Natural killer cell (primary cell): ENCODE measurements at regions not wholly inside any gene's neighbourhood (a gene's known extent, or its start where the extent isn't known, plus 50 kb on each side); places are given as distances from the start of the nearest gene placed in this dataset.

Source experiments
- ATAC-seq, 3 donors: fragments of 150-1000 bp in 2 of 3; fragments of 200-7000 bp in 1 of 3; cut with Tn5 transposase; 1 replicate in 1 of 3; 2 replicates in 2 of 3; pipeline ENCODE4 v1.10.0; 2021; ENCODE audit warnings: mild to moderate bottlenecking in 2 of 3, moderate library complexity in 2 of 3
- DNase-seq, 2 donors: peaks; one replicate each; pipeline versions ENCODE4 v3.0.0 to v3.0.0-alpha.2; 2013 to 2021; ENCODE audit warnings: mixed read lengths in 1 of 2
- H3K27ac ChIP-seq: one replicate; pipeline ENCODE4 v1.5.1; 2013; ENCODE audit warnings: mild to moderate bottlenecking, low read length
- H3K27me3 ChIP-seq: one replicate; pipeline ENCODE4 v1.6.1; 2013; ENCODE audit warnings: low read length; ENCODE audit not compliant: control insufficient read depth, insufficient read depth
- H3K36me3 ChIP-seq: one replicate; pipeline ENCODE4 v1.6.1; 2013; ENCODE audit warnings: low read length; ENCODE audit not compliant: control insufficient read depth, insufficient read depth
- H3K4me1 ChIP-seq: one replicate; pipeline ENCODE4 v1.6.1; 2013; ENCODE audit warnings: low read length; ENCODE audit not compliant: control insufficient read depth, insufficient read depth
- H3K4me3 ChIP-seq: one replicate; pipeline ENCODE4 v1.5.1; 2013; ENCODE audit warnings: low read length
- H3K9me3 ChIP-seq: one replicate; pipeline ENCODE4 v1.6.1; 2013; ENCODE audit warnings: low read length; ENCODE audit not compliant: control insufficient read depth, insufficient read depth
- H3K27ac Mint-ChIP-seq, 2 donors: one replicate each; pipeline ENCODE4 v1.8.0; 2022; ENCODE audit warnings: mild to moderate bottlenecking in 2 of 2, mixed read lengths in 2 of 2, moderate library complexity in 1 of 2
- H3K27me3 Mint-ChIP-seq, 2 donors: one replicate each; pipeline ENCODE4 v1.8.0; 2022; ENCODE audit warnings: low read depth in 2 of 2, mixed read lengths in 2 of 2
- H3K36me3 Mint-ChIP-seq: one replicate; pipeline ENCODE4 v1.8.0; 2022; ENCODE audit warnings: mixed read lengths
- H3K4me1 Mint-ChIP-seq, 2 donors: one replicate each; pipeline ENCODE4 v1.8.0; 2022; ENCODE audit warnings: mixed read lengths in 2 of 2
- H3K4me3 Mint-ChIP-seq: one replicate; pipeline ENCODE4 v1.8.0; 2022; ENCODE audit warnings: mild to moderate bottlenecking, moderate library complexity, mixed read lengths
- H3K9me3 Mint-ChIP-seq, 2 donors: one replicate each; pipeline ENCODE4 v1.8.0; 2022; ENCODE audit warnings: mixed read lengths in 2 of 2
- CTCF ChIP-seq: fragments of 200-600 bp; IDR thresholded peaks from one replicate; pipeline ENCODE4 v1.8.0; 2022; ENCODE audit warnings: antibody characterized with exemption
- WGBS: methylation state at CpG from one replicate; pipeline ENCODE4 v1.1.7; 2013; ENCODE audit warnings: missing lambda C conversion rate; ENCODE audit not compliant: insufficient coverage; 5-methylcytosine and 5-hydroxymethylcytosine counted together
- intact Hi-C: fragments of 100-400 bp; cut with micrococcal nuclease; formaldehyde crosslinking; loops from one replicate; pipeline ENCODE4 v1.14.2; 2022

- no peaks in the 10 kb centered on the region for H3K36me3 ChIP-seq
- Mint-ChIP-seq H3K36me3 (peaks cover 19% of the 10 kb centered on the region), H3K4me1 (no peaks in the 10 kb centered on the region), H3K27ac (no peak overlapping the region), H3K4me3 (no peak overlapping the region), H3K9me3 (peaks cover 0 to 17% of the 10 kb centered on the region in 2 donors), H3K27me3 (peaks cover 0 to 6% of the 10 kb centered on the region in 2 donors)
- no peak overlapping the region for H3K27ac ChIP-seq
- no peaks in the 10 kb centered on the region for H3K4me1 ChIP-seq
- ATAC-seq (no peak), DNase-seq (no peak)
- peaks cover 10% of the 10 kb centered on the region for H3K9me3 ChIP-seq
- no peaks in the 10 kb centered on the region for H3K27me3 ChIP-seq
- intact Hi-C loops: no loop called here
- H3K4me3 ChIP-seq: no peak overlapping the region
- no peak for TF ChIP-seq CTCF
These were observed 362.7 kb downstream of the ZNF608 start for GRCh38 chr5:124383693-124384092.

GRCh38 chr5:124377386-124377785, 369.1 kb downstream of the ZNF608 start:
- Mint-ChIP-seq H3K4me3 (no peak overlapping the region), H3K27ac (no peak overlapping the region), H3K9me3 (peaks cover 3 to 8% of the 10 kb centered on the region in 2 donors), H3K4me1 (no peaks in the 10 kb centered on the region), H3K36me3 (peaks cover 10% of the 10 kb centered on the region), H3K27me3 (no peaks in the 10 kb centered on the region)
- H3K4me1 ChIP-seq: no peaks in the 10 kb centered on the region
- intact Hi-C loops: no loop called here
- H3K27ac ChIP-seq: no peak overlapping the region
- TF ChIP-seq CTCF: no peak
- H3K4me3 ChIP-seq: no peak overlapping the region
- ATAC-seq (no peak), DNase-seq (no peak)
- no peaks in the 10 kb centered on the region for H3K36me3 ChIP-seq
- no peaks in the 10 kb centered on the region for H3K27me3 ChIP-seq
- 79% methylated on average over 1 of the region's 1 CpG for WGBS
- peaks cover 5% of the 10 kb centered on the region for H3K9me3 ChIP-seq

- no peaks in the 10 kb centered on the region for H3K9me3 ChIP-seq
- H3K4me3 ChIP-seq: no peak overlapping the region
- Mint-ChIP-seq H3K27me3 (no peaks in the 10 kb centered on the region), H3K4me1 (no peaks in the 10 kb centered on the region), H3K4me3 (no peak overlapping the region), H3K27ac (no peak overlapping the region), H3K36me3 (no peaks in the 10 kb centered on the region), H3K9me3 (peaks cover 0 to 3% of the 10 kb centered on the region in 2 donors)
- H3K4me1 ChIP-seq: no peaks in the 10 kb centered on the region
- ATAC-seq (no peak), DNase-seq (no peak)
- H3K27me3 ChIP-seq: no peaks in the 10 kb centered on the region
- intact Hi-C loops: no loop called here
- TF ChIP-seq CTCF: no peak
- WGBS: 90% methylated on average over 3 of the region's 3 CpGs
- H3K27ac ChIP-seq: no peak overlapping the region
- H3K36me3 ChIP-seq: no peaks in the 10 kb centered on the region
These were observed 372.6 kb downstream of the ZNF608 start for GRCh38 chr5:124373883-124374282.

GRCh38 chr5:124372457-124372856, 374.0 kb downstream of the ZNF608 start:
- H3K27ac Mint-ChIP-seq: no peak overlapping the region
- peaks cover 0 to 5% of the 10 kb centered on the region in 2 donors for H3K9me3 Mint-ChIP-seq
- H3K36me3 ChIP-seq: no peaks in the 10 kb centered on the region
- intact Hi-C loops: no loop called here
- DNase-seq (no peak), ATAC-seq (no peak)
- H3K4me1 Mint-ChIP-seq: no peaks in the 10 kb centered on the region
- no peaks in the 10 kb centered on the region for H3K27me3 Mint-ChIP-seq
- no peaks in the 10 kb centered on the region for H3K27me3 ChIP-seq
- H3K4me3 ChIP-seq: no peak overlapping the region
- TF ChIP-seq CTCF: no peak
- H3K36me3 Mint-ChIP-seq: no peaks in the 10 kb centered on the region
- H3K4me1 ChIP-seq: no peaks in the 10 kb centered on the region
- H3K9me3 ChIP-seq: no peaks in the 10 kb centered on the region
- H3K27ac ChIP-seq: no peak overlapping the region
- WGBS: 88% methylated on average over 4 of the region's 4 CpGs
- H3K4me3 Mint-ChIP-seq: no peak overlapping the region
